Naive thymus-derived CD4-positive, alpha-beta T cell (primary cell): ENCODE measurements at regions not wholly inside any gene's neighbourhood (a gene's known extent, or its start where the extent isn't known, plus 50 kb on each side); places are given as distances from the start of the nearest gene placed in this dataset.

Source experiments
- ATAC-seq: fragments of 150-1000 bp; cut with Tn5 transposase; 2 replicates; pipeline ENCODE4 v1.10.0; 2021; ENCODE audit warnings: mild to moderate bottlenecking, moderate library complexity
- CTCF ChIA-PET: fragments of 350-600 bp; sonication (Branson Sonifier 250); formaldehyde crosslinking; loops from one replicate; lab custom pipeline; 2021; ENCODE audit warnings: antibody characterized with exemption; lab: Charles Lee
- POLR2A ChIA-PET: fragments of 350-600 bp; sonication (Branson Sonifier 250); formaldehyde crosslinking; loops from one replicate; lab custom pipeline; 2021; ENCODE audit warnings: antibody characterized with exemption, inconsistent platforms; lab: Charles Lee
- DNase-seq, 9 donors: peaks; one replicate each; pipeline versions ENCODE4 v3.0.0 to v3.0.0-alpha.2; 2020 to 2022; ENCODE audit warnings: mixed read lengths in 1 of 9
- H3K27ac ChIP-seq: one replicate; pipeline ENCODE4 v1.7.0; 2013; ENCODE audit warnings: mild to moderate bottlenecking, low read depth, low read length, moderate library complexity
- H3K27me3 ChIP-seq, 2 donors: one replicate each; pipeline ENCODE4 v1.7.0; 2013; ENCODE audit warnings: low read length in 2 of 2, mild to moderate bottlenecking in 2 of 2, moderate library complexity in 2 of 2; ENCODE audit not compliant: control insufficient read depth in 2 of 2, insufficient read depth in 2 of 2
- H3K36me3 ChIP-seq, 3 experiments: 1 replicate in 2 of 3; 2 replicates in 1 of 3; pipeline ENCODE4 v1.7.0; 2013; ENCODE audit warnings: low read length in 3 of 3, mild to moderate bottlenecking in 3 of 3, moderate library complexity in 1 of 3; ENCODE audit not compliant: insufficient read depth in 3 of 3, control insufficient read depth in 2 of 3
- H3K4me1 ChIP-seq, 2 donors: one replicate each; pipeline ENCODE4 v1.7.0; 2013; ENCODE audit warnings: low read length in 2 of 2, mild to moderate bottlenecking in 2 of 2, moderate library complexity in 1 of 2; ENCODE audit not compliant: control insufficient read depth in 2 of 2, insufficient read depth in 2 of 2
- H3K4me3 ChIP-seq: 2 replicates; pipeline ENCODE4 v1.7.0; 2013; ENCODE audit warnings: mild to moderate bottlenecking, low read length
- H3K9me3 ChIP-seq, 3 experiments: 1 replicate in 2 of 3; 2 replicates in 1 of 3; pipeline ENCODE4 v1.7.0; 2013; ENCODE audit warnings: low read length in 3 of 3; ENCODE audit not compliant: control insufficient read depth in 2 of 3
- H3K27ac Mint-ChIP-seq, 9 donors: one replicate each; pipeline ENCODE4 v1.8.0; 2020 to 2022; ENCODE audit warnings: mixed read lengths in 9 of 9, mild to moderate bottlenecking in 8 of 9, moderate library complexity in 5 of 9, inconsistent platforms in 2 of 9
- H3K27me3 Mint-ChIP-seq, 5 donors: one replicate each; pipeline ENCODE4 v1.8.0; 2021 to 2022; ENCODE audit warnings: mixed read lengths in 5 of 5, mild to moderate bottlenecking in 1 of 5
- H3K36me3 Mint-ChIP-seq, 5 donors: one replicate each; pipeline ENCODE4 v1.8.0; 2020 to 2022; ENCODE audit warnings: mixed read lengths in 5 of 5, mild to moderate bottlenecking in 3 of 5, inconsistent platforms in 1 of 5
- H3K4me1 Mint-ChIP-seq, 7 donors: one replicate each; pipeline ENCODE4 v1.8.0; 2020 to 2022; ENCODE audit warnings: mixed read lengths in 7 of 7, mild to moderate bottlenecking in 3 of 7, inconsistent platforms in 1 of 7
- H3K4me3 Mint-ChIP-seq, 10 donors: one replicate each; pipeline ENCODE4 v1.8.0; 2020 to 2022; ENCODE audit warnings: mild to moderate bottlenecking in 10 of 10, mixed read lengths in 10 of 10, moderate library complexity in 6 of 10, inconsistent platforms in 2 of 10
- H3K9me3 Mint-ChIP-seq, 11 donors: one replicate each; pipeline ENCODE4 v1.8.0; 2020 to 2022; ENCODE audit warnings: mixed read lengths in 11 of 11, mild to moderate bottlenecking in 4 of 11, inconsistent platforms in 1 of 11, moderate library complexity in 1 of 11
- intact Hi-C, 2 donors: fragments of 100-400 bp; cut with micrococcal nuclease; formaldehyde crosslinking; loops; one replicate each; pipeline ENCODE4 v1.15.1; 2023

- Mint-ChIP-seq H3K36me3 (no peaks in the 10 kb centered on the region), H3K4me1 (no peaks in the 10 kb centered on the region), H3K9me3 (peaks cover 0 to 12% (median 6%) of the 10 kb centered on the region in 11 donors), H3K27ac (no peak overlapping the region), H3K27me3 (peaks cover 0 to 9% (median 0%) of the 10 kb centered on the region in 5 donors), H3K4me3 (no peak overlapping the region)
- H3K36me3 ChIP-seq = no peaks in the 10 kb centered on the region
- DNase-seq (no peak), ATAC-seq (no peak)
- no peak overlapping the region for H3K27ac ChIP-seq
- H3K4me1 ChIP-seq = no peaks in the 10 kb centered on the region
- POLR2A ChIA-PET = no interaction called here
- H3K9me3 ChIP-seq = no peaks in the 10 kb centered on the region
- H3K4me3 ChIP-seq = no peak overlapping the region
- no peaks in the 10 kb centered on the region for H3K27me3 ChIP-seq
- intact Hi-C loops = no loop called here
- CTCF ChIA-PET = no interaction called here
These were observed 352.9 kb downstream of the TMEM114 start for GRCh38 chr16:8237452-8237851.

GRCh38 chr16:8236816-8237215, 353.5 kb downstream of the TMEM114 start:
- ATAC-seq = no peak
- H3K9me3 ChIP-seq = no peaks in the 10 kb centered on the region
- ChIA-PET POLR2A (no interaction called here), CTCF (no interaction called here)
- no peaks in the 10 kb centered on the region for H3K4me1 ChIP-seq
- H3K27me3 ChIP-seq = no peaks in the 10 kb centered on the region
- Mint-ChIP-seq H3K36me3 (no peaks in the 10 kb centered on the region), H3K9me3 (peaks cover 0 to 13% (median 6%) of the 10 kb centered on the region in 11 donors), H3K27me3 (peaks cover 0 to 9% (median 0%) of the 10 kb centered on the region in 5 donors), H3K4me1 (no peaks in the 10 kb centered on the region), H3K4me3 (no peak overlapping the region), H3K27ac (no peak overlapping the region)
- no peak for DNase-seq
- intact Hi-C loops = no loop called here
- H3K27ac ChIP-seq = no peak overlapping the region
- H3K36me3 ChIP-seq = no peaks in the 10 kb centered on the region
- no peak overlapping the region for H3K4me3 ChIP-seq

DNA sequence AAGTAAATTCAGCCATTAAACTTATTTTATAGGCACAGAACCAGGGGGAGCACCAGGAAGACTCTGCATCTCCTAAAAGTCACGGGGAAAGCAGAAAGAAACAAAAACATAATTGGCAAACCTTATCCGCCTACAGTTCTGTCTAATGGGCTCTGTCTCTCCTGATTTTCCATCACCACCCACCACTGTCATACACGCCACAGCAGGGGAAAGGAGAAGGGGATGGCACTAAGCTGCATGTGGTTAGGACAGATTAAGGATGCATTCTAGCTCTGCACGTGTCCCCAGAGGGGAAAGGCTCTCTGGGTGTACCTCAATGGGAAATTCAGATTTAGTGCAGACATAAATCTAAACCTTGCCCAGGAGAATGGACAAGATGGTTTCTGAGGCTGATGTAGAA, 359.8 kb downstream of the TMEM114 start:
- H3K36me3 Mint-ChIP-seq = no peaks in the 10 kb centered on the region
- H3K27ac Mint-ChIP-seq = no peak overlapping the region
- H3K4me3 Mint-ChIP-seq = no peak overlapping the region
- ATAC-seq (no peak), DNase-seq (no peak)
- Histone ChIP-seq H3K27me3 (no peaks in the 10 kb centered on the region), H3K36me3 (no peaks in the 10 kb centered on the region), H3K4me3 (no peak overlapping the region), H3K27ac (no peak overlapping the region), H3K4me1 (no peaks in the 10 kb centered on the region), H3K9me3 (no peaks in the 10 kb centered on the region)
- H3K27me3 Mint-ChIP-seq = no peaks in the 10 kb centered on the region
- no peaks in the 10 kb centered on the region for H3K4me1 Mint-ChIP-seq
- CTCF ChIA-PET = no interaction called here
- POLR2A ChIA-PET = no interaction called here
- peaks cover 0 to 18% (median 4%) of the 10 kb centered on the region in 11 donors for H3K9me3 Mint-ChIP-seq
- intact Hi-C loops = no loop called here

- no peaks in the 10 kb centered on the region for H3K36me3 ChIP-seq
- no peaks in the 10 kb centered on the region for H3K9me3 ChIP-seq
- no peak overlapping the region for H3K27ac ChIP-seq
- Mint-ChIP-seq H3K27me3 (no peaks in the 10 kb centered on the region), H3K36me3 (no peaks in the 10 kb centered on the region), H3K4me1 (no peaks in the 10 kb centered on the region), H3K27ac (no peak overlapping the region), H3K9me3 (peaks cover 0 to 19% (median 3%) of the 10 kb centered on the region in 11 donors), H3K4me3 (no peak overlapping the region)
- no peak for ATAC-seq
- ChIA-PET CTCF (no interaction called here), POLR2A (no interaction called here)
- intact Hi-C loops = no loop called here
- no peaks in the 10 kb centered on the region for H3K4me1 ChIP-seq
- no peak overlapping the region for H3K4me3 ChIP-seq
- H3K27me3 ChIP-seq = no peaks in the 10 kb centered on the region
- no peak for DNase-seq
These were observed 361.2 kb downstream of the TMEM114 start for GRCh38 chr16:8229011-8229520.

DNA sequence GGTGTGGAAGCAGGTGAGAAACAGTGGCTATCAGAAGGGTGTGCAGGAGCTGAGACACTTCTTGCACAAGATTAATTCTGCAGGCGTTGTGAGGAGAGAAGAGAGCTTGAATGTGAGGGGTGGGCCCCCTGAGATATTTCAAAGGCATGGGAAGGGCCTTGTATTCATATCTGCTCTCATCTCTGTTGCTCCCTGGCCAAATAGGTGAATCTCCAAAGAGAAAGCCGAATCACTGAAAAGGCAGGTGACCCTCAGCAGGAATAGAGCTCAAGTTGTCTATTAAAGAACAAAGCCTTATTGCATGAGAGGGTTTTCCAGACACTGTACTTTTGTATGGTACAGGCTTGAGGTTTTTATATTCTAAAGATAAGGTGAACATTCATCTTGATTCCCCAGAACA, 373.1 kb downstream of the TMEM114 start:
- Histone ChIP-seq H3K36me3 (no peaks in the 10 kb centered on the region), H3K4me3 (no peak overlapping the region), H3K27ac (no peak overlapping the region), H3K27me3 (no peaks in the 10 kb centered on the region), H3K9me3 (peaks cover 0 to 5% (median 0%) of the 10 kb centered on the region in 3 experiments), H3K4me1 (no peaks in the 10 kb centered on the region)
- Mint-ChIP-seq H3K27me3 (no peaks in the 10 kb centered on the region), H3K4me1 (no peaks in the 10 kb centered on the region), H3K36me3 (peaks cover 0 to 4% (median 0%) of the 10 kb centered on the region in 5 donors), H3K4me3 (no peak overlapping the region), H3K27ac (no peak overlapping the region), H3K9me3 (peaks cover 0 to 31% (median 12%) of the 10 kb centered on the region in 11 donors)
- ChIA-PET CTCF (no interaction called here), POLR2A (no interaction called here)
- ATAC-seq (no peak), DNase-seq (no peak)
- intact Hi-C loops = no loop called here

- POLR2A ChIA-PET = no interaction called here
- H3K9me3 ChIP-seq = no peaks in the 10 kb centered on the region
- H3K9me3 Mint-ChIP-seq = peaks cover 0 to 11% (median 5%) of the 10 kb centered on the region in 11 donors
- CTCF ChIA-PET = no interaction called here
- no peaks in the 10 kb centered on the region for H3K36me3 ChIP-seq
- no peak overlapping the region for H3K4me3 ChIP-seq
- intact Hi-C loops = no loop called here
- H3K36me3 Mint-ChIP-seq = no peaks in the 10 kb centered on the region
- DNase-seq (no peak), ATAC-seq (no peak)
- no peaks in the 10 kb centered on the region for H3K27me3 ChIP-seq
- H3K27ac ChIP-seq = no peak overlapping the region
- no peak overlapping the region for H3K27ac Mint-ChIP-seq
- no peaks in the 10 kb centered on the region for H3K4me1 ChIP-seq
- H3K4me3 Mint-ChIP-seq = no peak overlapping the region
- no peaks in the 10 kb centered on the region for H3K4me1 Mint-ChIP-seq
- H3K27me3 Mint-ChIP-seq = peaks cover 0 to 4% (median 0%) of the 10 kb centered on the region in 5 donors
These were observed 385.5 kb downstream of the TMEM114 start for GRCh38 chr16:8204769-8205168.

GRCh38 chr16:8204096-8204495, 386.2 kb downstream of the TMEM114 start:
- Mint-ChIP-seq H3K4me3 (no peak overlapping the region), H3K27me3 (peaks cover 0 to 4% (median 0%) of the 10 kb centered on the region in 5 donors), H3K36me3 (no peaks in the 10 kb centered on the region), H3K9me3 (peaks cover 0 to 11% (median 5%) of the 10 kb centered on the region in 11 donors), H3K4me1 (no peaks in the 10 kb centered on the region), H3K27ac (no peak overlapping the region)
- ChIA-PET POLR2A (no interaction called here), CTCF (no interaction called here)
- H3K36me3 ChIP-seq = no peaks in the 10 kb centered on the region
- ATAC-seq (no peak), DNase-seq (no peak)
- no peak overlapping the region for H3K4me3 ChIP-seq
- H3K27ac ChIP-seq = no peak overlapping the region
- intact Hi-C loops = no loop called here
- H3K4me1 ChIP-seq = no peaks in the 10 kb centered on the region
- no peaks in the 10 kb centered on the region for H3K27me3 ChIP-seq
- no peaks in the 10 kb centered on the region for H3K9me3 ChIP-seq
